HCT116 (cell line): ENCODE measurements at regions not wholly inside any gene's neighbourhood (a gene's known extent, or its start where the extent isn't known, plus 50 kb on each side); places are given as distances from the start of the nearest gene placed in this dataset.

Source experiments
- ATAC-seq: fragments of 200-7000 bp; cut with Tn5 transposase; 2 replicates; pipeline ENCODE4 v1.9.1; 2020; ENCODE audit warnings: mild to moderate bottlenecking, moderate library complexity
- BruUV-seq: library from RNA; stranded (reverse); fragments of 400-500 nt; replicated peaks from 2 replicates; lab custom pipeline; 2021; lab: Mats Ljungman, UMichigan
- CTCF ChIA-PET: fragments of 300-600 bp; sonication (Branson Sonifier 250); formaldehyde crosslinking; loops from one replicate; lab custom pipeline; 2021; ENCODE audit warnings: antibody characterized with exemption; lab: Charles Lee
- POLR2A ChIA-PET: fragments of 300-600, 350-600 bp; sonication (Branson Sonifier 250); formaldehyde crosslinking; loops from one replicate; lab custom pipeline; 2021; ENCODE audit warnings: antibody characterized with exemption; lab: Charles Lee
- RAD21 ChIA-PET, 2 experiments: fragments of 300-600 bp; sonication (Branson Sonifier 250); formaldehyde crosslinking; loops; one replicate each; lab custom pipeline; 2023; ENCODE audit warnings: low total read pairs in 2 of 2; ENCODE audit not compliant: uncharacterized antibody in 2 of 2, unreplicated experiment in 2 of 2, low non-redundant PET in 1 of 2; lab: Charles Lee
- DNase-seq: peaks from one replicate; pipeline ENCODE4 v3.0.0-alpha.2; 2010; ENCODE audit warnings: low read depth, low spot score
- H2AFZ ChIP-seq: fragments of 200-600 bp; shearing (Covaris generic), sonication (generic); 2 replicates; pipeline ENCODE4 v1.6.1; 2017; ENCODE audit warnings: low read depth, mixed run types, mixed read lengths, antibody characterized with exemption, low read length; ENCODE audit not compliant: poor library complexity, severe bottlenecking
- H3K27ac ChIP-seq: 2 replicates; pipeline ENCODE4 v1.5.1; 2012; ENCODE audit warnings: low read depth, low read length
- H3K27me3 ChIP-seq: fragments of 200-600 bp; sonication (generic); 2 replicates; pipeline ENCODE4 v1.6.1; 2016; ENCODE audit warnings: mixed run types, low read length, mixed read lengths; ENCODE audit not compliant: insufficient read depth
- H3K36me3 ChIP-seq, 2 experiments: fragments of 200-500 bp in 1 of 2; fragments of 200-600 bp in 1 of 2; sonication (Bioruptor generic) in 1 of 2; sonication (generic) in 1 of 2; 2 replicates each; pipeline versions ENCODE4 v1.5.1 to v1.6.1; 2014 to 2016; ENCODE audit warnings: low read length in 2 of 2, inconsistent platforms in 1 of 2, mixed read lengths in 1 of 2, mixed run types in 1 of 2; ENCODE audit not compliant: insufficient read depth in 2 of 2, control insufficient read depth in 1 of 2
- H3K4me1 ChIP-seq, 2 experiments: fragments of 200-600 bp in 1 of 2; sonication (generic) in 1 of 2; 2 replicates each; pipeline versions ENCODE4 v1.5.1 to v1.6.1; 2012 to 2017; ENCODE audit warnings: low read length in 2 of 2, inconsistent platforms in 1 of 2, mild to moderate bottlenecking in 1 of 2, mixed read lengths in 1 of 2, mixed run types in 1 of 2, moderate library complexity in 1 of 2; ENCODE audit not compliant: insufficient read depth in 2 of 2, control insufficient read depth in 1 of 2
- H3K4me2 ChIP-seq: fragments of 200-600 bp; sonication (generic); 2 replicates; pipeline ENCODE4 v1.6.1; 2017; ENCODE audit warnings: mixed run types, low read length, mixed read lengths
- H3K4me3 ChIP-seq, 2 experiments: fragments of 200-600 bp in 1 of 2; sonication (generic) in 1 of 2; replicated peaks in 1 of 2; 2 replicates each; pipeline ENCODE4 v1.5.1; 2011 to 2016; ENCODE audit warnings: low read length in 2 of 2, control low read depth in 1 of 2, low read depth in 1 of 2, mild to moderate bottlenecking in 1 of 2, mixed read lengths in 1 of 2, mixed run types in 1 of 2
- H3K79me2 ChIP-seq: fragments of 200-600 bp; sonication (generic); 2 replicates; pipeline ENCODE4 v1.6.1; 2017; ENCODE audit warnings: mild to moderate bottlenecking, mixed run types, low read length, moderate library complexity, mixed read lengths; ENCODE audit not compliant: insufficient read depth
- H3K9ac ChIP-seq: fragments of 200-600 bp; sonication (generic); 2 replicates; pipeline ENCODE4 v1.6.1; 2016; ENCODE audit warnings: low read length, mixed read lengths
- H3K9me2 ChIP-seq: fragments of 200-600 bp; sonication (generic), shearing (Covaris generic); 2 replicates; pipeline ENCODE4 v1.6.1; 2017; ENCODE audit warnings: mixed run types, mild to moderate bottlenecking, moderate library complexity; ENCODE audit not compliant: insufficient read depth
- H3K9me3 ChIP-seq, 2 experiments: fragments of 200-500 bp in 1 of 2; fragments of 200-600 bp in 1 of 2; sonication (Bioruptor generic) in 1 of 2; sonication (generic) in 1 of 2; 2 replicates each; pipeline ENCODE4 v1.6.1; 2014 to 2017; ENCODE audit warnings: low read length in 2 of 2, mixed read lengths in 2 of 2, inconsistent platforms in 1 of 2, low read depth in 1 of 2, mild to moderate bottlenecking in 1 of 2, mixed run types in 1 of 2, moderate library complexity in 1 of 2; ENCODE audit not compliant: control insufficient read depth in 1 of 2, insufficient read depth in 1 of 2
- H4K20me1 ChIP-seq: fragments of 200-600 bp; sonication (generic), shearing (Covaris generic); 2 replicates; pipeline ENCODE4 v1.6.1; 2017; ENCODE audit warnings: mixed run types, mild to moderate bottlenecking, moderate library complexity; ENCODE audit not compliant: insufficient read depth
- ATF3 ChIP-seq: IDR thresholded peaks from 2 replicates; pipeline ENCODE4 v1.6.1; 2012
- CEBPB ChIP-seq: IDR thresholded peaks from 2 replicates; pipeline ENCODE4 v1.6.1; 2012; ENCODE audit warnings: low read depth
- CTCF ChIP-seq, 3 experiments: fragments of 200-600 bp in 1 of 3; sonication (generic) in 1 of 3; IDR thresholded peaks in 2 of 3; conservative IDR thresholded peaks in 1 of 3; 2 replicates each; pipeline ENCODE4 v1.5.1; 2012 to 2017; ENCODE audit warnings: low read depth in 2 of 3, low read length in 2 of 3, antibody characterized with exemption in 1 of 3, borderline replicate concordance in 1 of 3, control low read depth in 1 of 3, mild to moderate bottlenecking in 1 of 3, mixed read lengths in 1 of 3, mixed run types in 1 of 3, moderate library complexity in 1 of 3; ENCODE audit not compliant: insufficient read depth in 1 of 3
- EGR1 ChIP-seq: IDR thresholded peaks from 2 replicates; pipeline ENCODE4 v1.6.1; 2012; ENCODE audit warnings: low read depth
- ELF1 ChIP-seq: IDR thresholded peaks from 2 replicates; pipeline ENCODE4 v1.6.1; 2012; ENCODE audit warnings: low read depth, borderline replicate concordance
- EZH2 ChIP-seq: fragments of 200-600 bp; sonication (generic); IDR thresholded peaks from 2 replicates; pipeline ENCODE4 v1.6.1; 2017; ENCODE audit warnings: antibody characterized with exemption, mixed run types
- FOSL1 ChIP-seq: IDR thresholded peaks from 2 replicates; pipeline ENCODE4 v1.6.1; 2012; ENCODE audit warnings: low read depth
- JUND ChIP-seq: IDR thresholded peaks from 2 replicates; pipeline ENCODE4 v1.6.1; 2012
- POLR2A ChIP-seq: IDR thresholded peaks from 2 replicates; pipeline ENCODE4 v1.7.0; 2011; ENCODE audit warnings: borderline replicate concordance; ENCODE audit not compliant: insufficient read depth, insufficient read length; ENCODE audit errors: extremely low read depth
- RAD21 ChIP-seq: IDR thresholded peaks from 2 replicates; pipeline ENCODE4 v1.6.1; 2012; ENCODE audit warnings: low read depth, mild to moderate bottlenecking
- SP1 ChIP-seq: IDR thresholded peaks from 2 replicates; pipeline ENCODE4 v1.6.1; 2012; ENCODE audit warnings: low read depth
- SRF ChIP-seq: IDR thresholded peaks from 2 replicates; pipeline ENCODE4 v1.6.1; 2012; ENCODE audit warnings: low read depth
- TCF7L2 ChIP-seq: IDR thresholded peaks from 2 replicates; pipeline ENCODE4 v1.7.0; 2011; ENCODE audit warnings: borderline replicate concordance, inconsistent platforms; ENCODE audit not compliant: insufficient read depth, insufficient read length; ENCODE audit errors: extremely low read depth
- YY1 ChIP-seq: IDR thresholded peaks from 2 replicates; pipeline ENCODE4 v1.6.1; 2011; ENCODE audit warnings: low read length, low read depth, moderate library complexity, mild to moderate bottlenecking; ENCODE audit not compliant: insufficient replicate concordance; ENCODE audit errors: extremely low read depth
- ZBTB33 ChIP-seq: IDR thresholded peaks from 2 replicates; pipeline ENCODE4 v1.6.1; 2011; ENCODE audit warnings: mild to moderate bottlenecking, low read length, moderate library complexity; ENCODE audit not compliant: insufficient replicate concordance; ENCODE audit errors: extremely low read depth
- ZFX ChIP-seq: fragments of 450-650 bp; IDR thresholded peaks from 2 replicates; pipeline ENCODE4 v1.6.1; 2017
- intact Hi-C: fragments of 100-400 bp; cut with micrococcal nuclease; formaldehyde crosslinking; loops from 2 replicates; pipeline ENCODE4 v1.10.0; 2022

- no TSS peak for BruUV-seq
- intact Hi-C loops, result no loop called here
- Histone ChIP-seq H4K20me1 (no peaks in the 10 kb centered on the region), H3K27me3 (no peaks in the 10 kb centered on the region), H3K4me2 (no peak overlapping the region), H3K27ac (no peak overlapping the region), H3K9me2 (no peaks in the 10 kb centered on the region), H2AFZ (no peak overlapping the region), H3K4me3 (no peak overlapping the region), H3K9me3 (no peaks in the 10 kb centered on the region), H3K4me1 (peaks cover 0 to 8% of the 10 kb centered on the region in 2 experiments; a peak in 2 of 4 replicates), H3K79me2 (no peaks in the 10 kb centered on the region), H3K9ac (no peak overlapping the region), H3K36me3 (no peaks in the 10 kb centered on the region)
- TF ChIP-seq ZBTB33, result no peak
- ChIA-PET POLR2A (no interaction called here), RAD21 (no interaction called here), CTCF (no interaction called here)
- DNase-seq (no peak), ATAC-seq (no peak)
Observed at GRCh38 chr4:176906709-176907108, 114.0 kb upstream of the VEGFC start.

- no peak overlapping the region for H3K4me2 ChIP-seq
- intact Hi-C loops, result no loop called here
- H3K9me3 ChIP-seq, result no peaks in the 10 kb centered on the region
- RAD21 ChIA-PET, result no interaction called here
- no TSS peak for BruUV-seq
- no peak overlapping the region for H3K27ac ChIP-seq
- H3K36me3 ChIP-seq, result no peaks in the 10 kb centered on the region
- CTCF ChIA-PET, result no interaction called here
- no peak overlapping the region for H3K4me3 ChIP-seq
- H3K9me2 ChIP-seq, result no peaks in the 10 kb centered on the region
- DNase-seq (no peak), ATAC-seq (no peak)
- no peaks in the 10 kb centered on the region for H3K4me1 ChIP-seq
- TF ChIP-seq ATF3 (no peak), FOSL1 (no peak), ELF1 (no peak), ZBTB33 (no peak), POLR2A (no peak), RAD21 (no peak), EGR1 (no peak), CTCF (IDR thresholded peaks at IDR 0.05 in 2 of 3, conservative IDR thresholded peaks at IDR 0.05 in 1 of 3; ENCODE audit: borderline replicate concordance in 1 of 3, insufficient read depth in 1 of 3, low read depth in 2 of 3, low read length in 2 of 3) (no peak), SRF (no peak), SP1 (no peak), JUND (no peak), TCF7L2 (no peak), YY1 (no peak), ZFX (no peak), CEBPB (no peak), EZH2 (no peak)
- H2AFZ ChIP-seq, result no peak overlapping the region
- POLR2A ChIA-PET, result no interaction called here
- no peak overlapping the region for H3K9ac ChIP-seq
- H4K20me1 ChIP-seq, result no peaks in the 10 kb centered on the region
- no peaks in the 10 kb centered on the region for H3K79me2 ChIP-seq
- no peaks in the 10 kb centered on the region for H3K27me3 ChIP-seq
Observed at GRCh38 chr4:176910646-176911045, 117.9 kb upstream of the VEGFC start.
